22Rv1 (cell line): ENCODE measurements at regions not wholly inside any gene's neighbourhood (a gene's known extent, or its start where the extent isn't known, plus 50 kb on each side); places are given as distances from the start of the nearest gene placed in this dataset.

Experiments used
- H3K27ac ChIP-seq: fragments of 450-650 bp; 2 replicates; pipeline ENCODE4 v1.5.1; 2017
- ZFX ChIP-seq: fragments of 450-650 bp; IDR thresholded peaks from 2 replicates; pipeline ENCODE4 v1.6.1; 2017; ENCODE audit warnings: antibody characterized with exemption, borderline replicate concordance
- TF ChIP-seq, protein P1 (sequence below): fragments of 450-650 bp; IDR thresholded peaks from 2 replicates; pipeline ENCODE4 v1.5.1; 2017; ENCODE audit warnings: mild to moderate bottlenecking

DNA sequence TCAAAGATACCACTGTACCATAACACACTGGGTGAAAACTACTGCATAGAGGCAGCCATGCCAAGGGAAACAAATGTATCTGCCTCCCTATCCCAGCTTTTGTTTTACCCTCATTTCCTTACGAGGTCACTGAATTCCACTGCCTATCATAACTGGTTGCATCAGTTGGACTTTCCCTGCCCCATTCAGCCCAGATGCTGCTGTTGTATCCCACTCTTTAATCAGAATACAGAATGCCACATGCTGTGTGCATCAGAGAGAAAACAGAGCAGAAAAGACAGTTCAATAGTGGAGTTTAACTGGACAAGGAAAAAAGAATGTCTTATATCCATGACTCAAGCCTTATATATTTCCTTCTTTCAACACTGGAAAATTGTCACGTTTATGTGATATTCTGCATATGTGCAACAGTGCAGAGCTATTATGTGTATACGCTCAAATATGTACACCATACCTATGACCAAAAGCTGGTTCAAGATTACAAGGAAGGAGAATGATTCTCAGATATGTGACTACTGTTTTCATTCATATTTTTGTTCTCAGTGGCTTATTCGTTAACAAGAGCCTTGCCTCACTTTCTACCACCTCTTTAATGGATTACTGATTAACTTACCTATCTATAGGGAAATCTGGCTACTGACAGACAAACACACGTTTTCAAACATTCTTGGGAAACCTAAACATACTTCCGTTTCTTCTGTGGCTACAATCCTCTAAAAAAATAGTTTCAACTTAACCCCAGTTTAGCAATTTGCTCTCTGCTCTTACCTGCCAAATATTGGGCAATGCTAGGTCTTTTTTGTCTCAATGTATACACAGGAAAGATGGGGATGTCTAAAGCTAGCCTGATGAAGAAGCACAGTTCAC lies 378.9 kb downstream of the SMARCA1 start:
- no peak for TF ChIP-seq ZFX
- TF ChIP-seq, protein P1, sequence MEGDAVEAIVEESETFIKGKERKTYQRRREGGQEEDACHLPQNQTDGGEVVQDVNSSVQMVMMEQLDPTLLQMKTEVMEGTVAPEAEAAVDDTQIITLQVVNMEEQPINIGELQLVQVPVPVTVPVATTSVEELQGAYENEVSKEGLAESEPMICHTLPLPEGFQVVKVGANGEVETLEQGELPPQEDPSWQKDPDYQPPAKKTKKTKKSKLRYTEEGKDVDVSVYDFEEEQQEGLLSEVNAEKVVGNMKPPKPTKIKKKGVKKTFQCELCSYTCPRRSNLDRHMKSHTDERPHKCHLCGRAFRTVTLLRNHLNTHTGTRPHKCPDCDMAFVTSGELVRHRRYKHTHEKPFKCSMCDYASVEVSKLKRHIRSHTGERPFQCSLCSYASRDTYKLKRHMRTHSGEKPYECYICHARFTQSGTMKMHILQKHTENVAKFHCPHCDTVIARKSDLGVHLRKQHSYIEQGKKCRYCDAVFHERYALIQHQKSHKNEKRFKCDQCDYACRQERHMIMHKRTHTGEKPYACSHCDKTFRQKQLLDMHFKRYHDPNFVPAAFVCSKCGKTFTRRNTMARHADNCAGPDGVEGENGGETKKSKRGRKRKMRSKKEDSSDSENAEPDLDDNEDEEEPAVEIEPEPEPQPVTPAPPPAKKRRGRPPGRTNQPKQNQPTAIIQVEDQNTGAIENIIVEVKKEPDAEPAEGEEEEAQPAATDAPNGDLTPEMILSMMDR: no peak
- H3K27ac ChIP-seq: no peak overlapping the region

DNA sequence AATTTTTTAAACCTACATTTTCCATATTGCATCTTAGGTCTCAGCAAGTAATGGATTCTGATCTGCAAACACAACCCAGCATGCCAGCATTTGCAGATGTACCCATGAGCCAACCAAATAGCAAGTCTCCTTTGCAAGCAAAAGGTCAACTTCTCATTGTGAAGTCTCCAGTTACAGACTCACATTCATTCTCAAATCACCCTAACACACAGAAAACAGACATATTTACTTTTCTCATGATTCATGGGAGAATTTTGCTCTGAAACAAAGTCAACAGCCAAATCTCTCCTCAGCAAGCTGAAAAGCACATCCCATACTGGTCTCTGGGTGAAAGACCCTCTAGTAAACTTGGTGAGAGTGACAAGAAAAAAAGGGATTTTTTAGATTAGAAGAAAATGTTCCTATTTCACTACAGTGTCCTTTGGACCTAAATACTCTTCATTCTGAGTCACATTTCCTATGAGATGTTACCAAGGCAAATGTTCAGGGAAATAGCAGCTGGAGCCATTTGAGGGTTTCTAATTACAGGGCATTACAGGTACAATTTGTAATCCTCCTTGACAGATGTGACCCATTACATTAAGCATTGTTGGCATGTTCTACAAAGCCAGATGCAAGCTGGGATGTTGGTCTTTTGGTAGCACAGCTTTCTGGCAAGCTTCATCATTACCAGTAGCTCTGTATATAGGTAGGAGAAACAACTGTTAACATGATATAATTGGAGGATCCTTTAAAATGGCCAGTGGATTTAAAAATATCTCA lies 383.3 kb downstream of the SMARCA1 start:
- TF ChIP-seq, protein P1: no peak
- no peak for TF ChIP-seq ZFX
- H3K27ac ChIP-seq: no peak overlapping the region

DNA sequence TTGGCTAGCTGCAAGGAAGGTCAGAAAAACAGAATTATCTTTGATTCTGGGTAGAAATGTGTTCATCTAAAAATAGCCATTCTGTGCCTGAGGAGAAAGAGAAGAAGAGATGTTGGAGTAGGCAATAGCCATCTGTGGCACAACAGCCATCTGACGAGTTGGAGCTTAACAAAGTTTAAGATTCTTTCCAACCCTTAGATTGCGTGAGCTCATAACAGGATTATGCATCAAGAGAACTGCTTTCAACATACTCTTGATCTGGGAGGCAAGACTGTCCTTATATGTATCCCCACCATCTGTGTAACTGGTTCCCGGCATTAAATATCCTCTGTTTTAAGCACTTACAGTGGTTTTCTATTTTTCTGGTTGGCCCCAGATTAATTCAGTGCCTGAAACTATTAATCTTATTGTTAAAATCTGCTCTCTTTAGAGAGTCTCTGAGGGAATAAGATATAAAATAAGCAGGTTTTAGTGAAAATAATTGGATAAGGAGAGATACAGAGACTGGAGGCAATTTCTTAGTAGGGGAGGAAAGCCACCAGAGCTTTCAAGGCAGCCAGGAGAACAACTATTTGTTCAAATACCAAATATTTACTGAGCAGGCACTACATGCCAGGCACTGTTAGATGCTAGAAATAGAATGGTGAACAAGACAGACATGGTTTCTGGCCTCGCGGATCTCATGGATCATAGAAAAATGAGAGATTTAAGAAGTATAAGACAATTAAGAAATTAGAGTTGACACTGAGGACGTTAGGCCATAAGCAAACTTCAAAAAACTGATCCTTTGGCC lies 398.0 kb downstream of the SMARCA1 start:
- no peak overlapping the region for H3K27ac ChIP-seq

DNA sequence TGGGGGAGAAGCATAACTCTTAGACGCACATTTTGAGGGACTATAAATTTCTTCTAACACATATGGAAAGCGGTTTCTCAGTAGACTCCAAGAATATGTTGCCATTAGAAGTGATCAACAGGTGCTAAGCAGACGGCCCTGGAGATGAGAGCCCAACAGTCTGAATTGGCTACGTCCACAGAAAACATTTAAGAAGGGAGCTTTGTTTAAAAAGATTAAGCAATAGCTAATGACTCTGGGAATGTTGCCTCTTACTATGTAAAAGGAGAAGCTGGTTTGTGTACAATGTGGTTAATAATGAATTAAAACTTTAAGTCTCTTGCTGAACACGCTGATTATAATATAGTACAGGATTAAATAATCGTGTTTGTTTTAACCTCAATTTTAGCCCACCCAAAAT lies 399.5 kb downstream of the SMARCA1 start:
- TF ChIP-seq, protein P1: no peak
- no peak for TF ChIP-seq ZFX
- no peak overlapping the region for H3K27ac ChIP-seq

More for the DNA sequence above, 398.0 kb downstream of the SMARCA1 start:
- TF ChIP-seq, protein P1: no peak
- no peak for TF ChIP-seq ZFX

DNA sequence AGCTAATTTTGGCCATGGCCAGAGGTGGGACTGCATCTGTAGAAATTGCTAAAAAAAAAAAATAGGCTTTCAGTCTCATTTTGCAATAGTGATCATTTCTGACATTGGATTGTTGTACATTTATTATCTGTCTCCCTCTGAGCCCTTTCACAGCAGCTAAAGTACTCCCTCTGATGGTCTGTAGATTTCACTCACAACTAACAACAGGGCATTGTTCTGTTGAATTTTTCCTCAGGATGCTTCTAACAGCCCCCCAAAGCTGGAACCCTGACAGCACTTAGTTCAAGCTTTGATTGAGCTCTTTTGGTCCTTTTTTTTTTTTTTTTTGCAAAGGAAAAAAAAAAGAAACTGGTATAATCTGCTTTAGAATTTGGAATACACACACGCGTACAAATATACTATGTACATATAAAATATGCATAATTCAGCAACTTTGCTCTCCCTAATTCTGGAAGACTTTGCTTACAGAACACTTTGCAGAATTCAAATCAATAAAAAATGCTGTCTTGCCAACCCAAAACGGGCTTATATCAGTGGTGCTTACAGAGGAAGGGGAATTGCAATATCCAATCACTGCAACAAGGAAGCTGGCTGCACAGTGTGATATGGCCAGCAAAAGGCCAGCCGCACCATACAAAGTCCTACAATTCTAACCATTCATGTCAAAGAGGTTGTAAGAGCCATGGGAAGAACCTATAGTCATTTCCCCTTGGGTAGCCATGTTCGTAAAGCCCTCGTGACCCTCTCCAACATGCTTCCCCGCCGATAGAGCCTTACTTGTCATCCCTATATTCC lies 406.4 kb downstream of the SMARCA1 start:
- H3K27ac ChIP-seq: no peak overlapping the region
- TF ChIP-seq ZFX: no peak
- TF ChIP-seq, protein P1: no peak

DNA sequence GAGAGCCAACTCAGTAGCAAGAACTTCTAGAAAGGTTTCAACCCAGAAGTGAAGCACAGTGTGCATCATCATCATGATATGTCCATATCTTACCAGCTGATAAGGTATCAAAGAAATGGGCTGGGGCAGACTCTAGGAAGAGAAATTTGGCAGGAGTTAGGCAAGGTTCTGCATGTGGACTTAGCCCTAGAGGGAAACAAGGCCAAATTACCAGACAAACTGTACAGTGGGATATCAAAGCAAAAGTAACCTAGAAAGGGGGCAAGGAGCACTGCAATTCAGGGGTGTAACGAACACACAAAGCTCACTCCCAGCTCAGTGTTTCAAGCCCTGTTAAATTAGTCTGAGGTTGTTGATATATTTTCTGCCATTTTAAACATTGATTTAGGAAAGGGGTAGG lies 407.4 kb downstream of the SMARCA1 start:
- TF ChIP-seq ZFX: no peak
- TF ChIP-seq, protein P1: no peak
- no peak overlapping the region for H3K27ac ChIP-seq
